SW480 (cell line): ENCODE measurements at regions not wholly inside any gene's neighbourhood (a gene's known extent, or its start where the extent isn't known, plus 50 kb on each side); places are given as distances from the start of the nearest gene placed in this dataset.

Experiments used
- DNase-seq: peaks from one replicate; pipeline ENCODE4 v3.0.0-alpha.2; 2016; ENCODE audit warnings: low spot score

DNA sequence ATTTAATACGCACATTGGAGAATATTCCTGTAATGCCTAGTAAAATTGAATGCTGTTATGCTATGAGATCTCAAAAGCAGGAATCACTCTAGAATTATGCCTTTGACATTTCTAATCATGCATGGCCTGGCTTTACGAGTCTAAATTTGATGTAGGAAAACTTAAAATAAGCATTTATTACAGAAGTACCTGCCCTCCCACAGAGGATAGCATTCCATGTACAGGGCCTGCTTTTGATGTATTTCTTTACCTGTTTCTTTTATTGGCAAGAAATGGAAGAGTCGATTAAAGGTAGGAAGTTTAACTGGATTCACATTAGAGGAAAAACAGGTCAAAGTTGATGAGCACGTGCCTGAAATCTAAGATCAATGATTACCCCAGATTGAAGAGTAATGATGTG, 219.5 kb downstream of the PCDH7 start:
- DNase-seq, result no peak

DNA sequence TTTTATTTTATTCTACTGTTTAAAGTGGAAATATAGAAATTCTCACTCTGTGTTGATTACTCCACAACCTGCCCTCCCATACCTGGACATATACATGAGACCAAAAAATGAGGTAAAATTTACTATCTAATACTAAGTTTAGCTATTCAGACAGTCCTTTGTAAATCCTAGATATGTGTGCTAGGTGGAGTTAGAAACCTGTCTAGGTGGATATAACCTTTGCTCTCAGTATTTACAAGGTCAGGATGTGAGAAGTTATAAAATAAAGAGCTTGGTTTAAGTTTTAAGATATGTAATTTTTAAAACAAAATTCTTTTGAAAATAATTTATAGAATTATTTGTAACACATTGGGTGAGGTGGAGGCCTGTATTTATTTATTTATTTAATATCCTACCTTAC, 221.5 kb downstream of the PCDH7 start:
- DNase-seq, result no peak

DNA sequence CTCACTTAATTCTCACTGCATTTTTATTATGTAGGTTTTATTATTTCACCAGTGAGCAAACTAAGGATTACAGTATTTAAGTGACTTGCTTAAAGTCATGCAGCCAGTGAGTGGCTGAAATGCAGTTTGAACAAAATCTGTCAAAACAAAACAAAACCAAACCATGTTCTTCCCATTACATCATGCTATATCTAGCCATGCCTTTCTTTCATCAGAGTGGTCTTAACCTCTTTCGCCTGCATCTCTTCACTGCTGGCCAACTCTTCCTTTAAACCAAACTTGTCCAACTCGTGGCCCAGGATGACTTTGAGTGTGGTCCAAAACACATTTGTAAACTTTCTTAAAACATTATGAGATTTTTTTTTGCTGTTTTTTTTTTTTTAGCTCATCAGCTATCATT, 223.2 kb downstream of the PCDH7 start:
- no peak for DNase-seq

DNA sequence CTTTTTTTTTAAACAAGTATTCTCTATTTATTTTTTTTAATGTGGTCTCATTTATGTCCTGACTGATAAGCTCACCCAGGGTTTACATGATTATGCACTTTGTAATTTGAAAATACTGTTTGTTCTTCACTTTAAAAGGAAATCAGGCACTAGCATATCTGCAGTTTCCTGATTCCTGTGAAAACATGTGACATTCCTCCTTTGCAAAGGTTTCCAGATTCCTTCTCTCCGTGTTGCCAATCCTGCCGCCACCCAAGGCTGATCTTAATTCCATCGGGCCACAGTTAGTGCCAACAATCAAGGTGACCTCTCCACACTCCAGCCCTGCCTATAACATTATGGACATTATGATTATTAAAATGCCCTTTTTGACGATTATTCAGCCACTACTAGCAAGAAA, 225.4 kb downstream of the PCDH7 start:
- DNase-seq, result no peak

DNA sequence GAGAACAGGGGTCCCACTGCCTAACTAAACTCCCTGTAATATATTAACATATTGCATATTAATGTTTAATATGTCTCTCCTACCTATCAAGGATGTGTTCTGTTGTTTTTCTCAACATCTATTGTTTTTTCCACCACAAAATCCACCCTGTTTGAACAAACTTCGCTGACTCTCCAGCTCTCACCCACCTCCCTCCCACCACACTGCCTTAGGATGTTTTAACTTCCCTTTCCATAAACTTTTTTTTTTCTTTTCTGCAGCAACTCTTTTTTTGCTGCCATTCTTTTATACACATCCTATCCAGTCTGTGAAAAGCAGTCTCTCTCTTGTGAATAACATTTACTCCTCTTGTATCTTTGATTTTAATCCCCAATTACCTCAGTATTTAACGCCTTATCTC, 226.1 kb downstream of the PCDH7 start:
- DNase-seq, result no peak

DNA sequence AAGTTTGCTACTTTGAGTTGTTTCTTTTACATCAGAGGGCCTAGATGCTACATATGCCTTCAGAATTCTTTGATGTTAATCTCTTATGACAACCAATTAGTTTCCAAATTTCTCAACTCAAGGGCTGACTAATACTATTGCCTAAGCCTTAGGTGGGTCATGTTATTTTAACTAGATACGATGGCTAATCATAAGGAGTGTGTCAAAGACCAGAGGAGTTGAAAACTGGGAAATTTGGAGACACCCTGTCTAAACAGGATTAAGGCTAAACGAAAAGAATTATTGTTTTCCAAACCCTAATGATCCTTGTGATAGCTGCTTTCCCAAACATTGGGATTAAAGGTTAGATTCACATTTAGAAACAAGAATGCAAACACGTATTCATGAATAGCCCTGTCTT, 228.5 kb downstream of the PCDH7 start:
- DNase-seq, result no peak

DNA sequence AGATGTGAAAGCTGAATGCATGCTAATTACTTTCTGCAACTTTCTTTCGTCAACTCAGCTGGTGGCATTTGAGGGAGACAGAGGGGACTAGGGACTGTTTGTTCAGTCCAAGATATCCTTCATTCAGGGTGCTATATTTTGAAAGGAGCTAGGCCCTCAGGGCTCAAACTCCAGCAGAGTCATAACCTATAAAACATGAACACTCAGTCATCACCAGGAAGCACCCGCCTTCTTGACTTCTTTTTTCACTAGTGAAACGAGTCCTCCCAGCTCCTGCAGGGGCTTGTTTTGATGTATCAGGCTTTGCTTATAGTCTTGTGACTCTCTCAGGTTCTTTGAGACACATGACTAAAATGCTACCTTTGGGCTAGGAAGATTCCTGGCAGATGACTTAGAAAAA, 230.6 kb downstream of the PCDH7 start:
- DNase-seq, result no peak

DNA sequence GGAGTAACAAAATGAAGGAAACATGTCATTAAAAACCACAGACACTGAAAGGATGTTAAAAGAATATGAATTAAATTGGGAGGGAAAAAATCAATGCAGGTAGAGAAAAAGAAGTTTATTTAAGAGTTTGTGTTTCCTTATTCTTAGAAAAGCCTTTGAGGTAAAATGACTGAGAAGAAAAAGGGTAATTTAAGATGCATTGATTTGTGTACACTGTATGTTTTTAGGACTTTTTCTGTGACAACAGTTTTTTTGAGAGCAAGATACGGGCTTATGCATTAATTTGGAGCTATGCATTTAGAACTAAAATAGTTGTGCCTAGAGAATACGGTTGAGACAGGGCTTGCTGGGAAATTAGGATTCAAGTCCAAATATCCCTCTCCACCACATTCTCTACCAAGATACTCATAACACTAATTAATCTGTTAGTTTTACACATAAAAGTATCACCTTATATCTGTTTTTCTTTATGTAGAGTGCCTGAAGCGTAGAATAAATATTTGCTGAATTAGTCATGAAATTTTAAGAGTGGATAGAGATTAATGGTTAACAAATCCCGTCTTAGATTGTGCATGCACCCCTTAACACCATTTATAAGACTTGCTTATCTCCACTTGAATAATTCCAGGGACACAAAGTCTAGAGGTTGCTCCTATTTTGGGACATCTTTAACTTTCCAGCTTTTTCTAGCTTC, 232.5 kb downstream of the PCDH7 start:
- DNase-seq, result no peak

DNA sequence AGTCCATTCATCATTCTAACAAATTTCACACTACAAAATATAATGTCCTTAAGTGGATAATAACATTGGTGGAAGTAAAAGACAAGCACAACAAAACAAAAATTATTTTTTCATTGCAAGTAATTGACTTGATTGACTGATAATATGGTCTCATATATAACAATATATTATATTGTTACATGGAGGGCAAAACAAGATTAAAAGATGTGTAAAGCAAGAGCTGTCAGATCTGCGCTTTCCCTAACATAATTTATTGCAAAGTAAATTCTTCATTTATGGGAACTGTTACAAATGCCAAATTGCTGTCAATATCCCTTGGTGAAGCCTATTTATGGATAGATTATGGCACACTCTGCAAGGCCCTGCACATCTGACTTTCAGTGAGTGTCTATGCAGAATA, 233.6 kb downstream of the PCDH7 start:
- DNase-seq, result no peak

DNA sequence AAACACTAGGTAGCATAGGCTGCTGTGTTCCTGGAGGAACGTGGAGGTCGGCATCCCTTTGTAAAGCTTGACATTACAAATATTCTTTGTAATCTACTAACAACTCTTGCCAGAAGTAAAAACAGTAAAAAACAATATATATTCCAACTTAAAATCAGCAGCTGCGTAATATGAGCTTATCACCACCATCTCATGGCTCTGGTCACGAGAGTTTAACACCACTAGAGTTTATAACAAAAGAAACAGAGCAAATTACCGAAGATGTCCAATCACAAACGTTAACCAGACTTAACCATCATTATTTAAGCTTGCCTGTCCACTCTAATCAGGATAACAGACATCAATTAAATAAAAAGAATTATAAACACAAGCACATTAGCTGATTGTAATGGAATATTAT, 236.7 kb downstream of the PCDH7 start:
- DNase-seq, result no peak

DNA sequence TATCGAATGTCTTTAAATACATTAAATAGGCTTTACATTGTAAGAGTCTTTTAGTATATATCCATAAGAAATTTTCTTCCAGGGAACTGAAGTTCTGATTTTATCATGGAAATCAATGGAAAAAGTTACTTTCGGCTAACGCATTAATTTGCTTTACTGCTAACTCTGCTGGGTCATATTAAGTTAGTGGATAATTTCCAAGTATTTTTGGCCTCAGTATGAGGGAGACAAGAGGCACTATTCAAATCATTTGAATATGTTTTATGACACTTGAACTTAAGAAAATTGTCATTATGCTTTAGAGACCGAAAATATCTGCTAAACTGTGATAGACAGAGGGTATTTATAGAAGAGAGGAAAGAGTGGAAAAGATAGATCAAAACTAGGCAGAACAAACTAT, 237.5 kb downstream of the PCDH7 start:
- DNase-seq, result no peak

DNA sequence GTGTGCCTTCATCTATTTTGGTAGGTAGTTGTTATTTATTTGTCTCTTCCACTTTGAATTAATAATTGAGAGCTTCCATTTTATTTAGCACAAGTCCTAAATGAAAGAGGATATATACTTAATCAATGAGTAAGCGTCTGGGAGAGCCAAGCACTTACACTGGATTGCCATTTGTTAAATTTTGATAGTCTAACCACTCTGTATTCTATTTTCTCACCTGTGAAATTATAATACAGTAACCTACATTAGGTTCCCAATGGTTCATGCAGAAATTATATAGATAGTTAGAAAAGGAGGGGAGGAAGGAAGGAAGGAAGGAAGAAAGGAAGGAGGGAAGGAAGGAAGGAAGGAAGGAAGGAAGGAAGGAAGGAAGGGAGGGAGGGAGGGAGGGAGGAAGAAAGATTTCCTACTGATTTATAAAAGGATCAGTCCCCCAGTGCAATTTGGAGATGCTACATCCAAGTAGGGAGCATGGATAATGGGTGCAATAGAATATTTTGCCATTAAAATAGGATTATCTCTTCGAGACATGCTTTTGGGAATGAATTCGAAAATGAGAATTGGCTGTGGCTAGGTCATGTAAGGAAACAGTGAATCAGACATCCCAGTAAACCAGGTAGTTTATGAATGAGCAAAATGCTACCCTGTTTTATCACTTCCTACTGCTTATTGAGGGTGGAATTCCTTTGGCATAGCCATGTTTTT, 239.8 kb downstream of the PCDH7 start:
- DNase-seq, result no peak

DNA sequence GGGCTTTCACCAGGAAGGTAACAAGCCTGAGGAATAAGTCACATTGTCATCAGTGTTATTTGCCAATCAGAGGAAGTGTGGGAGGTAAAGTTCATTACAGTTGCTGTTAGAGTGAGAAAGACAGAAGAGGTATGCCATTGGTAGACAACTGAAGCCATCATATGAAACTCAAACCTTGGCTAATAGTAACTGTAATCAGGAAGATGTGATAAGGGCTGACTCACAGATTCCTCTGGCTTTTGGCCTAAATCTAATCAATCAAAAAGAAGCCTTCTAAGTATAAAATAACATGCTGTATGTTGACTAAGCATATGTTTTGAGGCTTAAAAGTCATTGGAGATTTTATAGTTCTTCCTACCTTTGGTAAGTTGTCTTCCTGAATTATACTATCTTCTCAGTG, 242.8 kb downstream of the PCDH7 start:
- no peak for DNase-seq

DNA sequence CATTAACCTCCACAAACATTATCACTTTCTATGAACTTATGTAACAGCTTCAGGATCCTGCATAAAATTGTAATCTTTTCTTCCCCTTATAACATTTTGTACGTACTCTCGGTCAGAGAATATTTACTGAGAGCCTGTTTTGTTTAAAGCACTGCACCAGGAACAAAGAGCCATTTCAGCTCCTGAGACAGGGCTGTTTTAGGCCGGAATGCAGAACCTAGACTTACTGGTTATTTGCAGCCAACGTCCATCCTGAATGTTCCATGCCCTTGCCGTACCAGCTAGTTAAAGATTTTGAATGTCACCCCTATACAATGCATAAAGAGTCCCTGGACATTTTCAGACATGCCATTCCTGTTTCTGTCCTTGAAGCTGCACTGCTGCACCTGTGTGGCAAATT, 248.8 kb downstream of the PCDH7 start:
- no peak for DNase-seq

DNA sequence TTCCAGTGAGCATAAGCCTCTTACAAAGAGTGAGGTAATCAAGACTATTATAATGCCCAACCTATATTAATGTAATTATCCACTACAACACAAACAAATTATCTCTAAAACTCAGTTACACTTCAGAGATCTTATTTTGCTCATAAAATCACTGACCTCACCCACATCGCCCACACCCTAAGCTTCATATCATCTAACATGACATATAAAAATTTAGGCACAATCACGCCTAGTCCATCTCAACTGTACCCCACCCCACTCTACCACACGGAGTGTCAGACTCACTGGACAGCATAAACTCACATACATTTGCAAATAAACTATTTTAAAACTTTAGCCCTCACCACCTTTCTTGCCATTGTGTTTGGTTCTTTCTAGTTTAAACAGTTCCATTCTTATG, 252.4 kb downstream of the PCDH7 start:
- DNase-seq, result no peak

DNA sequence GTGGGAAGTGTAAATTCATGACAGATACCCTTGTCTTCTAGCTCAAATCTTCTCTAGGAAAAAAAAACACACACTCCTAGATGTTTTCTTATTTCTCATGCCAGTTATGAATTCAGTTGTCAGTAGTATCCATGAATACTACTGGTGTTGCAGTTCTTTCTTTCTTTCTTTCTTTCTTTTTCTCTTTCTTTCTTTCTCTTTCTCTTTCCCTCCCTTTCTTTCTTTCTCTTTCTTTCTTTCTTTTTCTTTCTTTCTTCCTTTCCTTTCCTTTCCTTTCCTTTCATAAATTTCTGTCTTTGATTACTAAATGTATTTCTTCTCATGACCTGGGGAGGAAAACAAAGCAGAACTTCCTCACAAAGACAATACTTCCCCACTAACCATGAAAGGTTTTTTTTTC, 253.8 kb downstream of the PCDH7 start:
- no peak for DNase-seq

DNA sequence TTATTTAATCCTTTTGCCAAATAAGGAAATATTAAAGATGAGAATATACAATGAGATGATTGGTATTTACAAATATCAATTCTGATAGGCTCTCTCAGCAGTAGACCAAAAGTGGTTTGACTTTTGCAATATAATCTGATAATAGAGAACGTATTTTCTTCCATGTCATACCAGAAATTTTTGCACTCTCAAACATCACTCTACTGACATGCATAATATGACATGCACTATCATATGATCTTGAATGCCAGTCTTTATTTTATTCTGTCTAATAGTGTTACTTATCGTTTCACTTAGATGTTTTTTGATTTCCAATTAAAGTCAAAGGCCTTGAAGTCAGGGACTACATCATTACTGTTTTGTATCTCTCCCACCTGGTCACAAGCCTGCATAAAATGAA, 259.2 kb downstream of the PCDH7 start:
- DNase-seq, result no peak

DNA sequence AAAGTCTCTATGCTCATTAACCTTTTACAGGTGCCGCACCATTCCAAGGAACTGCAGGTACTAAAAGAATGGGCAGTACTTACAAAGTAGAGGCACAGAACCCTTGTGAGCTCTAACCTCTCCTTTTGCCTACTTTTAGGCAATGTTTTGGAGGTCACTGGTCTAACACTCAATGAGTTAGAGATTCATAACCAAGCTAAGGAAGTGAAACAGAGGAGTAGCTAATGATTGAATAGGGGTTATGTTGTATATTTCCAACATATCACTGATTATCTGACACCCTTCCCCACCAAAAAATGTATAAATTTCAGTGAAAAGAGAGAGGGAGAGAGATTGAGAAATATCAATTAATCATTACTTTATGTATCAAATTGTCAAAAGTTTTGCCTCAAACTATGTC, 269.3 kb downstream of the PCDH7 start:
- no peak for DNase-seq

DNA sequence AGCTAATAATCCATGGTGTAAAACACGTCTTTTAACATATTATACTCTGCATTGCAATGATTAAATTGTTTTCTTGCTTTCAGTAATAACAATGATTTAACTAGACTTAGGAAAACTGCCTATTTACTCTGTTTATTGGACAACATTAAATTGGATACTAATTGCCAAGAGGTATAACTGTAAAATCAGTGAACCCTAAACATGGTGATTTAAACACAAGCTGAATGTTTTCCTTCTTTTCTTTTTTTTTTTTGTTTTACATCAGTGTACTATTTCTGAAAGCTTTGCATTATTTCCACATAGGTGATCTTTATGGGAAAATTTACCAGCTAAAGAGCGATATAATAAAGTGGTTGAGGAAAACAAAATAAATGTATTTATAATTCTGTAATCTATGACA, 276.7 kb downstream of the PCDH7 start:
- DNase-seq, result no peak

DNA sequence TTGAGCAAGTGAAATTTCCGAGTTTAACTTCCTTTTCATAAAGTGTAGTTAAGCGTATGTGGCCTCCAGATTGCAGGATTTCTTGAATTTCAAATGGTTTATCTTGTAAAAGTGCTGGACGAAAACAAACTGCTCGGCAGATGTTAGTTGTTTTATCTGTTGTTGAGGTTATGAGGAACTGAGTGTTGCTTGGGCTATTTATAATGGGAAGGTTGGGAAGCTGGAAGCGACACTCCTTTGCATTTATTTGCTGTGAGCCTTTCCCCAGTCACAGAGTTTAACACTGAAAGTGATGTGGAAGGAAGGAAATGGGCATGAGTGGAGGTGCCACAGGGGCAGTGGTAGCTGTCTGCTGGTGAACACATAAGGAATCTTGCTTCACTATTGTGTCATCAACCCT, 284.9 kb downstream of the PCDH7 start:
- DNase-seq, result no peak

DNA sequence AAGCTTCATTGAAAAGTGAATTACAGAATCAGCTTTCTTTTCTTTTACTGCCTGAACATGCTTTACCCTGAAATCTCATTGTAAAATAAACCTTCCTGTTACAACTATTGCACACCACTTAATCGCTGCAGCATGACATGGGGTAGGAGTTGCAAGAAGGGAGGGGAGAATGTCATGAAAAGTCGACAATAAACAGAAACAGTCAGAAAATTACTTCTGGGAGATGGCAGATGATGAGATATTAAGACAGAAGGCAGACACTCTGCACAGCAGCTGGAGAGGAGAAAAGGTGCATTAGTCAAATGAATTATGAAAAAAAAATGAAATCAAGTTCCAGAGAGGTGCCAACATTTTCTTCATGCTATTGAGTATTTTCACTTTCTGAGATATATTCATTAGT, 287.7 kb downstream of the PCDH7 start:
- DNase-seq, result no peak

DNA sequence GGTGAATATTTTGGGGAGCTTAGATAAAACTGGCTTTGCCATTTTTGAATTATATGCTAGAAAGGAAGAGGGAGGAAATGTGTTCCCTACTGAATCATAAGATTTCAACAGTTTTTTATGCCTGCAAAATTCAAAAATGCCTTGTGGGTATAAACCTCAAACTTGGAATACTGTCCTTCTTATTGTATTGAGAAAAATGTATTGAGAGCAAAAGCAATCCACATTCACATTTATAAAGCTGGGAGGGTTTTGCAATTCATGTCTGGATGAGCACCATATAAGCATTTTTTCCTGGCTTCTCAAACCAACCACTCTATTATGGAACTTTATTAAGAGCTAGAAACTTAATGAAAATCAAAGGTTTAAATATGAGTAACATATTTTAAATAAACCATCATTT, 289.8 kb downstream of the PCDH7 start:
- DNase-seq, result no peak

DNA sequence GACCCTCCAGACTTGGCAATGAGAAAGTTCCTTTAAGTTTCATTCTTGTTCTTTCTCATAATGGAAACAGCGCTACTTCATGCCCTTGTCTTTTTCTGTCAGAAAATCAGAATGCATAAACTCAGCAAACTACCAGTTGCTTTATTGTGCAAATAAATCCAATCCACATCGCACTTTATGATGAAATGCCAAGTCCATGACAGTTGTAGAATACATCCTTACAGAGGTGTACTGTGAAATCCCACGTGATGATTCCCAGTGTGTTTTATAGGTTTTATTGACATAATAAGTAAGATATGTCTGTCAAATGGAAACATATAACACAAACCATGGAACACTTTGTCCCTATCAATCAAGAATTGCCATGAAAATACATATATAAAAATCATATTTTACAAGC, 295.0 kb downstream of the PCDH7 start:
- no peak for DNase-seq
